HCT116 (cell line): ENCODE measurements at regions not wholly inside any gene's neighbourhood (a gene's known extent, or its start where the extent isn't known, plus 50 kb on each side); places are given as distances from the start of the nearest gene placed in this dataset.

ENCODE experiments used
- ATAC-seq: fragments of 200-7000 bp; cut with Tn5 transposase; 2 replicates; pipeline ENCODE4 v1.9.1; 2020; ENCODE audit warnings: mild to moderate bottlenecking, moderate library complexity
- BruUV-seq: library from RNA; stranded (reverse); fragments of 400-500 nt; replicated peaks from 2 replicates; lab custom pipeline; 2021; lab: Mats Ljungman, UMichigan
- CTCF ChIA-PET: fragments of 300-600 bp; sonication (Branson Sonifier 250); formaldehyde crosslinking; loops from one replicate; lab custom pipeline; 2021; ENCODE audit warnings: antibody characterized with exemption; lab: Charles Lee
- POLR2A ChIA-PET: fragments of 300-600, 350-600 bp; sonication (Branson Sonifier 250); formaldehyde crosslinking; loops from one replicate; lab custom pipeline; 2021; ENCODE audit warnings: antibody characterized with exemption; lab: Charles Lee
- RAD21 ChIA-PET, 2 experiments: fragments of 300-600 bp; sonication (Branson Sonifier 250); formaldehyde crosslinking; loops; one replicate each; lab custom pipeline; 2023; ENCODE audit warnings: low total read pairs in 2 of 2; ENCODE audit not compliant: uncharacterized antibody in 2 of 2, unreplicated experiment in 2 of 2, low non-redundant PET in 1 of 2; lab: Charles Lee
- DNase-seq: peaks from one replicate; pipeline ENCODE4 v3.0.0-alpha.2; 2010; ENCODE audit warnings: low read depth, low spot score
- H2AFZ ChIP-seq: fragments of 200-600 bp; shearing (Covaris generic), sonication (generic); 2 replicates; pipeline ENCODE4 v1.6.1; 2017; ENCODE audit warnings: low read depth, mixed run types, mixed read lengths, antibody characterized with exemption, low read length; ENCODE audit not compliant: poor library complexity, severe bottlenecking
- H3K27ac ChIP-seq: 2 replicates; pipeline ENCODE4 v1.5.1; 2012; ENCODE audit warnings: low read depth, low read length
- H3K27me3 ChIP-seq: fragments of 200-600 bp; sonication (generic); 2 replicates; pipeline ENCODE4 v1.6.1; 2016; ENCODE audit warnings: mixed run types, low read length, mixed read lengths; ENCODE audit not compliant: insufficient read depth
- H3K36me3 ChIP-seq, 2 experiments: fragments of 200-500 bp in 1 of 2; fragments of 200-600 bp in 1 of 2; sonication (Bioruptor generic) in 1 of 2; sonication (generic) in 1 of 2; 2 replicates each; pipeline versions ENCODE4 v1.5.1 to v1.6.1; 2014 to 2016; ENCODE audit warnings: low read length in 2 of 2, inconsistent platforms in 1 of 2, mixed read lengths in 1 of 2, mixed run types in 1 of 2; ENCODE audit not compliant: insufficient read depth in 2 of 2, control insufficient read depth in 1 of 2
- H3K4me1 ChIP-seq, 2 experiments: fragments of 200-600 bp in 1 of 2; sonication (generic) in 1 of 2; 2 replicates each; pipeline versions ENCODE4 v1.5.1 to v1.6.1; 2012 to 2017; ENCODE audit warnings: low read length in 2 of 2, inconsistent platforms in 1 of 2, mild to moderate bottlenecking in 1 of 2, mixed read lengths in 1 of 2, mixed run types in 1 of 2, moderate library complexity in 1 of 2; ENCODE audit not compliant: insufficient read depth in 2 of 2, control insufficient read depth in 1 of 2
- H3K4me2 ChIP-seq: fragments of 200-600 bp; sonication (generic); 2 replicates; pipeline ENCODE4 v1.6.1; 2017; ENCODE audit warnings: mixed run types, low read length, mixed read lengths
- H3K4me3 ChIP-seq, 2 experiments: fragments of 200-600 bp in 1 of 2; sonication (generic) in 1 of 2; replicated peaks in 1 of 2; 2 replicates each; pipeline ENCODE4 v1.5.1; 2011 to 2016; ENCODE audit warnings: low read length in 2 of 2, control low read depth in 1 of 2, low read depth in 1 of 2, mild to moderate bottlenecking in 1 of 2, mixed read lengths in 1 of 2, mixed run types in 1 of 2
- H3K79me2 ChIP-seq: fragments of 200-600 bp; sonication (generic); 2 replicates; pipeline ENCODE4 v1.6.1; 2017; ENCODE audit warnings: mild to moderate bottlenecking, mixed run types, low read length, moderate library complexity, mixed read lengths; ENCODE audit not compliant: insufficient read depth
- H3K9ac ChIP-seq: fragments of 200-600 bp; sonication (generic); 2 replicates; pipeline ENCODE4 v1.6.1; 2016; ENCODE audit warnings: low read length, mixed read lengths
- H3K9me2 ChIP-seq: fragments of 200-600 bp; sonication (generic), shearing (Covaris generic); 2 replicates; pipeline ENCODE4 v1.6.1; 2017; ENCODE audit warnings: mixed run types, mild to moderate bottlenecking, moderate library complexity; ENCODE audit not compliant: insufficient read depth
- H3K9me3 ChIP-seq, 2 experiments: fragments of 200-500 bp in 1 of 2; fragments of 200-600 bp in 1 of 2; sonication (Bioruptor generic) in 1 of 2; sonication (generic) in 1 of 2; 2 replicates each; pipeline ENCODE4 v1.6.1; 2014 to 2017; ENCODE audit warnings: low read length in 2 of 2, mixed read lengths in 2 of 2, inconsistent platforms in 1 of 2, low read depth in 1 of 2, mild to moderate bottlenecking in 1 of 2, mixed run types in 1 of 2, moderate library complexity in 1 of 2; ENCODE audit not compliant: control insufficient read depth in 1 of 2, insufficient read depth in 1 of 2
- H4K20me1 ChIP-seq: fragments of 200-600 bp; sonication (generic), shearing (Covaris generic); 2 replicates; pipeline ENCODE4 v1.6.1; 2017; ENCODE audit warnings: mixed run types, mild to moderate bottlenecking, moderate library complexity; ENCODE audit not compliant: insufficient read depth
- CBX3 ChIP-seq: IDR thresholded peaks from 2 replicates; pipeline ENCODE4 v1.6.1; 2012; ENCODE audit warnings: low read depth
- EGR1 ChIP-seq: IDR thresholded peaks from 2 replicates; pipeline ENCODE4 v1.6.1; 2012; ENCODE audit warnings: low read depth
- ELF1 ChIP-seq: IDR thresholded peaks from 2 replicates; pipeline ENCODE4 v1.6.1; 2012; ENCODE audit warnings: low read depth, borderline replicate concordance
- EZH2 ChIP-seq: fragments of 200-600 bp; sonication (generic); IDR thresholded peaks from 2 replicates; pipeline ENCODE4 v1.6.1; 2017; ENCODE audit warnings: antibody characterized with exemption, mixed run types
- EZH2phosphoT487 ChIP-seq: fragments of 200-600 bp; IDR thresholded peaks from 2 replicates; pipeline ENCODE4 v1.6.1; 2018; ENCODE audit warnings: antibody characterized with exemption, borderline replicate concordance
- FOSL1 ChIP-seq: IDR thresholded peaks from 2 replicates; pipeline ENCODE4 v1.6.1; 2012; ENCODE audit warnings: low read depth
- POLR2AphosphoS5 ChIP-seq: IDR thresholded peaks from 2 replicates; pipeline ENCODE4 v1.6.1; 2011; ENCODE audit warnings: mild to moderate bottlenecking, low read depth, low read length, moderate library complexity
- SP1 ChIP-seq: IDR thresholded peaks from 2 replicates; pipeline ENCODE4 v1.6.1; 2012; ENCODE audit warnings: low read depth
- SRF ChIP-seq: IDR thresholded peaks from 2 replicates; pipeline ENCODE4 v1.6.1; 2012; ENCODE audit warnings: low read depth
- TCF7L2 ChIP-seq: IDR thresholded peaks from 2 replicates; pipeline ENCODE4 v1.7.0; 2011; ENCODE audit warnings: borderline replicate concordance, inconsistent platforms; ENCODE audit not compliant: insufficient read depth, insufficient read length; ENCODE audit errors: extremely low read depth
- ZFX ChIP-seq: fragments of 450-650 bp; IDR thresholded peaks from 2 replicates; pipeline ENCODE4 v1.6.1; 2017
- intact Hi-C: fragments of 100-400 bp; cut with micrococcal nuclease; formaldehyde crosslinking; loops from 2 replicates; pipeline ENCODE4 v1.10.0; 2022
- TF ChIP-seq, protein P1 (sequence below): IDR thresholded peaks from 2 replicates; pipeline ENCODE4 v1.6.1; 2012; ENCODE audit warnings: low read depth

DNA sequence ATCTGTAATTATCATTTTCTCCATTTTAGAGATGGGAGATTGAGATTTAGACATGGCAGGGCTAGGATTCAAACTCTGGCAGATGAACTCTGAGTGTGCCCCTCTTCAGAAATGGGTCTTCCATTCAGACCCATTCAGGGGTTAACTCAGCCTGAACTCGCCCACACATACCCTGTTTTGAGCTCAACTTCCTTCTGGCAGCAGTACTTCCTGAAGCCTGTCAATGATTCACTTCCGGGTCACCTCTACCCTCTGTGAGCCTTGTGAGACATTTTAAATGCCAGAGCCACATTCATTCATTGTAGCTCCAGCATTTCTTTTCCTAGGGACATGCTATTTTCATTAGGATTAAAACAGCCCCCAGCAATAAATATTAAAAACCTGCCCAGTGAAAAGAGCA lies 209.3 kb upstream of the SLC24A2 start:
- DNase-seq (peak; percentile 12), ATAC-seq (peak; percentile 57; the same call in 1 of the 2 replicates)
- H3K4me1 ChIP-seq, result peaks cover 0 to 21% of the 10 kb centered on the region in 2 experiments; a peak in 2 of 4 replicates
- BruUV-seq, result no TSS peak
- no peak overlapping the region for H3K27ac ChIP-seq
- H3K9ac ChIP-seq, result no peak overlapping the region
- H3K4me3 ChIP-seq, result no peak overlapping the region
- ChIA-PET RAD21 (no interaction called here), POLR2A (interaction anchor here (1.0 kb wide), 1 partner anchor 9 kb away, joined by 3 read pairs; no protein-coding TSS in a partner anchor), CTCF (no interaction called here)
- intact Hi-C loops, result no loop called here
- H3K9me2 ChIP-seq, result no peaks in the 10 kb centered on the region
- TF ChIP-seq CBX3, result peak; percentile 38; the same call in 1 of the 2 replicates
- TF ChIP-seq FOSL1, result no peak
- no peak for TF ChIP-seq EZH2
- TF ChIP-seq EZH2phosphoT487, result no peak
- peak; percentile 70 for TF ChIP-seq EGR1
- no peak for TF ChIP-seq POLR2AphosphoS5
- TF ChIP-seq ELF1, result peak; percentile 50
- TF ChIP-seq ZFX, result no peak
- no peak for TF ChIP-seq SP1
- TF ChIP-seq TCF7L2, result no peak
- TF ChIP-seq, protein P1, sequence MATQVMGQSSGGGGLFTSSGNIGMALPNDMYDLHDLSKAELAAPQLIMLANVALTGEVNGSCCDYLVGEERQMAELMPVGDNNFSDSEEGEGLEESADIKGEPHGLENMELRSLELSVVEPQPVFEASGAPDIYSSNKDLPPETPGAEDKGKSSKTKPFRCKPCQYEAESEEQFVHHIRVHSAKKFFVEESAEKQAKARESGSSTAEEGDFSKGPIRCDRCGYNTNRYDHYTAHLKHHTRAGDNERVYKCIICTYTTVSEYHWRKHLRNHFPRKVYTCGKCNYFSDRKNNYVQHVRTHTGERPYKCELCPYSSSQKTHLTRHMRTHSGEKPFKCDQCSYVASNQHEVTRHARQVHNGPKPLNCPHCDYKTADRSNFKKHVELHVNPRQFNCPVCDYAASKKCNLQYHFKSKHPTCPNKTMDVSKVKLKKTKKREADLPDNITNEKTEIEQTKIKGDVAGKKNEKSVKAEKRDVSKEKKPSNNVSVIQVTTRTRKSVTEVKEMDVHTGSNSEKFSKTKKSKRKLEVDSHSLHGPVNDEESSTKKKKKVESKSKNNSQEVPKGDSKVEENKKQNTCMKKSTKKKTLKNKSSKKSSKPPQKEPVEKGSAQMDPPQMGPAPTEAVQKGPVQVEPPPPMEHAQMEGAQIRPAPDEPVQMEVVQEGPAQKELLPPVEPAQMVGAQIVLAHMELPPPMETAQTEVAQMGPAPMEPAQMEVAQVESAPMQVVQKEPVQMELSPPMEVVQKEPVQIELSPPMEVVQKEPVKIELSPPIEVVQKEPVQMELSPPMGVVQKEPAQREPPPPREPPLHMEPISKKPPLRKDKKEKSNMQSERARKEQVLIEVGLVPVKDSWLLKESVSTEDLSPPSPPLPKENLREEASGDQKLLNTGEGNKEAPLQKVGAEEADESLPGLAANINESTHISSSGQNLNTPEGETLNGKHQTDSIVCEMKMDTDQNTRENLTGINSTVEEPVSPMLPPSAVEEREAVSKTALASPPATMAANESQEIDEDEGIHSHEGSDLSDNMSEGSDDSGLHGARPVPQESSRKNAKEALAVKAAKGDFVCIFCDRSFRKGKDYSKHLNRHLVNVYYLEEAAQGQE, result no peak
- TF ChIP-seq SRF, result no peak
- no peaks in the 10 kb centered on the region for H3K79me2 ChIP-seq
- peak overlapping the region; percentile 55 for H2AFZ ChIP-seq
- no peaks in the 10 kb centered on the region for H3K36me3 ChIP-seq
- H4K20me1 ChIP-seq, result no peaks in the 10 kb centered on the region
- H3K27me3 ChIP-seq, result no peaks in the 10 kb centered on the region
- no peaks in the 10 kb centered on the region for H3K9me3 ChIP-seq
- H3K4me2 ChIP-seq, result peak overlapping the region; percentile 52; the same call in 1 of the 2 replicates
